ENCODE measurements at regions not wholly inside any gene's neighbourhood (a gene's known extent, or its start where the extent isn't known, plus 50 kb on each side); places are given as distances from the start of the nearest gene placed in this dataset.

DNA sequence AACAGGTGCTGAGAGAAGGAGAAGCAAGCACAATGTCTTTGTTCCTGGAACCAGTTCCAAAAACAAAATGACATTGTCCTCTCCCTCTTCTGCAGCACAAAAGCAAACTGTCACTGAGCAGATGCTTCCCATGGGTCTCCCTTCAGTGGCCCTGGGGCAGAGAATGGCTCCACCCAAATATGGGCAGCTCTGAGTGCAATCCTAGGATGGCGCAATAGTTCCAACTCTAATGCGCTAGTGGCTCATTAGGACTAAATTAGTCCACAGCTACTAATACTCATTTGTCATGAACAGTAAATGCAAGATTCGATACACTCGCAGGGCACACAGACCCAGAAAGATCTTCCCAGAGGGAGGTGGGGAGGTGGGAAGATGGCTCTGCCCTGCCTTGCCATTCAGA, 205.2 kb upstream of the CHAC2 start:
- TF ChIP-seq, protein P1, sequence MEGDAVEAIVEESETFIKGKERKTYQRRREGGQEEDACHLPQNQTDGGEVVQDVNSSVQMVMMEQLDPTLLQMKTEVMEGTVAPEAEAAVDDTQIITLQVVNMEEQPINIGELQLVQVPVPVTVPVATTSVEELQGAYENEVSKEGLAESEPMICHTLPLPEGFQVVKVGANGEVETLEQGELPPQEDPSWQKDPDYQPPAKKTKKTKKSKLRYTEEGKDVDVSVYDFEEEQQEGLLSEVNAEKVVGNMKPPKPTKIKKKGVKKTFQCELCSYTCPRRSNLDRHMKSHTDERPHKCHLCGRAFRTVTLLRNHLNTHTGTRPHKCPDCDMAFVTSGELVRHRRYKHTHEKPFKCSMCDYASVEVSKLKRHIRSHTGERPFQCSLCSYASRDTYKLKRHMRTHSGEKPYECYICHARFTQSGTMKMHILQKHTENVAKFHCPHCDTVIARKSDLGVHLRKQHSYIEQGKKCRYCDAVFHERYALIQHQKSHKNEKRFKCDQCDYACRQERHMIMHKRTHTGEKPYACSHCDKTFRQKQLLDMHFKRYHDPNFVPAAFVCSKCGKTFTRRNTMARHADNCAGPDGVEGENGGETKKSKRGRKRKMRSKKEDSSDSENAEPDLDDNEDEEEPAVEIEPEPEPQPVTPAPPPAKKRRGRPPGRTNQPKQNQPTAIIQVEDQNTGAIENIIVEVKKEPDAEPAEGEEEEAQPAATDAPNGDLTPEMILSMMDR (IDR thresholded peaks at IDR 0.05), result no peak
- TF ChIP-seq POLR2A (IDR thresholded peaks at IDR 0.05), result no peak
- DNase-seq, result no peak
- intact Hi-C loops (cut with DNase I), result no loop called here

DNA sequence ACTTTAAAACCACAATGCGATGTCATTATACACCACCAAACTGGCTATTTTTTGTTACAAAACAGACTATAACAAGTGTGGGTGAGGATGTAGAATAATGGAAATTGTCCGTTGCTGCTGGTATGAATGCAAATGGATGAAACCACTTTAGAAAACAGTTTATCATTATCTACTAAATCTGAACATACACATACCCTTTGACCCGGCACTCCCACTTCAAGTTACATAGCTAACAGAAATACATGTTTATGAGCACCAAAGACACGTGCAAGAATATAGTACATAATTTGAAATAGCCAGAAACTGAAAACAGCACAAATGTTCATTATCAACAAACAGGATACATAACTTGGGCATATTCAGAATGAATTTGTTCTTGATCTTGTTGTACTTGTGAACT, 206.4 kb upstream of the CHAC2 start:
- H3K4me1 ChIP-seq, result no peaks in the 10 kb centered on the region
- no peaks in the 10 kb centered on the region for H3K9me3 ChIP-seq
- DNase-seq (no peak), ATAC-seq (no peak)
- H3K27me3 ChIP-seq, result no peaks in the 10 kb centered on the region
- 39% methylated on average over 4 of the region's 4 CpGs for WGBS (ENCODE audit: insufficient coverage, low coverage, low lambda C conversion rate, missing lambda C conversion rate)
- no peaks in the 10 kb centered on the region for H3K36me3 ChIP-seq
- no peak for TF ChIP-seq POLR2A (IDR thresholded peaks at IDR 0.05)
- TF ChIP-seq, protein P1 (IDR thresholded peaks at IDR 0.05), result no peak
- no peak overlapping the region for H3K27ac ChIP-seq
- no peak overlapping the region for H3K4me3 ChIP-seq
- intact Hi-C loops (cut with DNase I), result no loop called here

More for the DNA sequence above, 205.2 kb upstream of the CHAC2 start:
- WGBS (ENCODE audit: insufficient coverage, low coverage, low lambda C conversion rate, missing lambda C conversion rate), result 89% methylated on average over 3 of the region's 4 CpGs
- no peaks in the 10 kb centered on the region for H3K36me3 ChIP-seq
- no peaks in the 10 kb centered on the region for H3K4me1 ChIP-seq
- H3K4me3 ChIP-seq, result no peak overlapping the region
- H3K27me3 ChIP-seq, result no peaks in the 10 kb centered on the region
- H3K9me3 ChIP-seq, result no peaks in the 10 kb centered on the region
- H3K27ac ChIP-seq, result no peak overlapping the region
- ATAC-seq, result no peak

DNA sequence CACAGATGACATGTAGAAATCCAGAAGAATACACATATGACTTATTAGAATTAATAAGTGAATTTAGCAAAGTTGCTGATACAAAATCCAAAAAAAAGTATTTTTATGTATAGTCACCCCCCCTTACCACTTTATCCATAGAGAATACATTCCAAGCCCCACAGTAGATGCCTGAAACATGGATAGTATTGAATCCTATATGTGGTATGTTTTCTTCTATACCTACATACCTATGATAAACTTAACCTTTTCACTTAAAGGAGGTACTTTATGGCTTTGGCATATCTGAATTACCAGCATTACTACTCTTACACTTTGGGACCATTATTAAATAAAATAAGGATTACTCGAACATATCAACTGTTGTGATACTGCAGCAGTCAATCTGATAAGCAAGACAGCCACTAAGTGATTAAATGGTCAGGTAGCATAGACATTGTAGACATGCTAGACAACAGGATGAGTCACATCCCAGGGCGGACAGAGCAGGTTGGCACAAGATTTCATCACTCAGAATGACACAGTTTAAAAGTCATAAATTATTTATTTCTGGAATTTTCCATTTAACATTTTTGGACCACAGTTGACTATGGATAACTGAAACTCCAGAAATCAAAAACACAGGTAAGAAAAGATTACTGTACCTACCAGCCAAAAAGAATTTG, 208.2 kb upstream of the CHAC2 start:
- WGBS (ENCODE audit: insufficient coverage, low coverage, low lambda C conversion rate, missing lambda C conversion rate), result 41% methylated on average over 2 of the region's 2 CpGs
- H3K27me3 ChIP-seq, result no peaks in the 10 kb centered on the region
- no peaks in the 10 kb centered on the region for H3K36me3 ChIP-seq
- ATAC-seq (peak in 1 of 4 donors; percentile 47), DNase-seq (no peak)
- TF ChIP-seq POLR2A (IDR thresholded peaks at IDR 0.05), result no peak
- TF ChIP-seq, protein P1 (IDR thresholded peaks at IDR 0.05), result no peak
- no peak overlapping the region for H3K4me3 ChIP-seq
- H3K27ac ChIP-seq, result no peak overlapping the region
- H3K4me1 ChIP-seq, result no peaks in the 10 kb centered on the region
- intact Hi-C loops (cut with DNase I), result no loop called here
- no peaks in the 10 kb centered on the region for H3K9me3 ChIP-seq

DNA sequence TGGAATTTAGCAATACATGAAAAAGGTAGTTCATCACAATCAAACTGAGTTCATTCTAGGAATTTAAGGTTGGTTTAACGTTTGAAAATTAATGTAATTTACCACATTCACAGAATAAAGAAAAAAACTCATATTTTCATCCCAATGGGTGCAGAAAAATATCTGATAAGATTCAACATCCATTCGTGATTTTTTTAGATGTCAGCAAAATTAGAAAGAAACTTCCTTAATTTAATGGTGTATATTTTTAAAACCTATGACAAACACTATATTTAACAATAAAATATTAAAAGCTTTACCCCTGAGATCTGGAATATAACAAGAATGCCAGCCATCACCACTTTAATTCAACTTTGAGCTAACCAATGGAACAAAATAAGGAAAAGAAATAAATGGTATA, 208.7 kb upstream of the CHAC2 start:
- Histone ChIP-seq H3K27ac (no peak overlapping the region), H3K27me3 (no peaks in the 10 kb centered on the region), H3K4me3 (no peak overlapping the region), H3K9me3 (no peaks in the 10 kb centered on the region), H3K4me1 (no peaks in the 10 kb centered on the region), H3K36me3 (no peaks in the 10 kb centered on the region)
- WGBS (ENCODE audit: insufficient coverage, low coverage, low lambda C conversion rate, missing lambda C conversion rate), result 32% methylated on average over 2 of the region's 2 CpGs
- no peak for TF ChIP-seq POLR2A (IDR thresholded peaks at IDR 0.05)
- TF ChIP-seq, protein P1 (IDR thresholded peaks at IDR 0.05), result no peak
- DNase-seq (no peak), ATAC-seq (no peak)
- intact Hi-C loops (cut with DNase I), result no loop called here

All from right lobe of liver (tissue), 6 donors.